NCI-H146 (cell line): ENCODE measurements at regions not wholly inside any gene's neighbourhood (a gene's known extent, or its start where the extent isn't known, plus 50 kb on each side); places are given as distances from the start of the nearest gene placed in this dataset.
A peak's percentile ranks its signal among the peaks of the same experiment; 100 is the strongest.
"Not testable (repeated sequence)": the region's sequence is repeated elsewhere in the genome, so short reads cannot be mapped to it uniquely, and the experiment has no call there.

Source experiments
- DNase-seq: peaks from one replicate; lab custom pipeline; 2025; lab: John Stamatoyannopoulos, UW

DNA sequence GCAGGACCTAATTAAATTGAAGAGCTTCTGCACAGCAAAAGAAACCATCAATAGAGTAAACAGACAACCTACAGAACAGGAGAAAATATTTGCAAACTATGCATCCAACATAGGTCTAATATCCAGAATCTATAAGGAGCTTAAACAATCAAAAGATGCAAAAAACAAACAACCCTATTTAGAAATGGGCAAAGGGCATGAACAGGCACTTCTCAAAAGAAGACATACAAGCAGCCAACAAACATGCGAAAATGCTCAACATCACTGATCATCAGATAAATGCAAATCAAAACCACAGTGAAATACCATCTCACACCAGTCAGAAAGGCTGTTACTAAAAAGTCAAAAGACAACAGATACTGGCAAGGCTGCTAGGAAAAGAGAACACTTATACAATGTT, 189.2 kb downstream of the CYP26B1 start:
- DNase-seq: not testable (repeated sequence)

- no peak for DNase-seq
Observed at GRCh38 chr2:71952572-71953188, 195.0 kb downstream of the CYP26B1 start.

DNA sequence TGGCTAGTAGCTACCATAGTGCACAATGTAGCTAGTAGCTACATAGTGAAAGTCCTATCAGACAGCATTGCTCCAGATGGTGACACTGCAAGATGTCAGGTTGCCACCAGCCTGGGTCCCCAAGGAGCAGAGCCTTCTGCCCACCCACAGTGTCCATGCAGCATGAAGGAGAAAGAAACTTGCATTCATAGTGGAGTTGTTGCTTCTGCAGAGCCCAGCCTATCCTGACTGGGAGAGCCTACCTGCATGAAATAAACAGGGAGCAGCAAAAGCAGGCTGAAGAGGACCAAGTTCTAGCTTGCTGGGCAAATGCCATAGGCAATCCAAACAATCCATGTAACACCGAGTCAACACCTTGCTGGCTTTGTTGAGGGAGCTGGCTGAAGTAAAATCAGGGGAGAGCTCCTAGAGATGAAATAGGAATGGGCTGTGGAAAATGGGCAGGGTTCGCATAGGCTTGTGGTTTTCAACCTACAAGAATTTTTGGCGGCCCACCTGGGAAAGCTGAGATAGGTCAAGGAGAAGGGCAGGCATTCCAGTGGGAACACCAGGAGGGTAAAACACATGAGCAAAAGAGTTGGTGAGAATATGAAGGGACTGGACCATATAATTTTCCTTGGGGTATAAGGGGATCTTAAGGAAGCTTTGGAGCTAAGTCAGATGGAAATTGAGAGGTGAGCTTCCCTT, 195.8 kb downstream of the CYP26B1 start:
- no peak for DNase-seq

- no peak for DNase-seq
Observed at GRCh38 chr2:71951083-71951468, 196.6 kb downstream of the CYP26B1 start.

- DNase-seq: no peak
Observed at GRCh38 chr2:71950256-71951082, 197.2 kb downstream of the CYP26B1 start.

- DNase-seq: no peak
Observed at GRCh38 chr2:71949537-71949798, 198.2 kb downstream of the CYP26B1 start.

DNA sequence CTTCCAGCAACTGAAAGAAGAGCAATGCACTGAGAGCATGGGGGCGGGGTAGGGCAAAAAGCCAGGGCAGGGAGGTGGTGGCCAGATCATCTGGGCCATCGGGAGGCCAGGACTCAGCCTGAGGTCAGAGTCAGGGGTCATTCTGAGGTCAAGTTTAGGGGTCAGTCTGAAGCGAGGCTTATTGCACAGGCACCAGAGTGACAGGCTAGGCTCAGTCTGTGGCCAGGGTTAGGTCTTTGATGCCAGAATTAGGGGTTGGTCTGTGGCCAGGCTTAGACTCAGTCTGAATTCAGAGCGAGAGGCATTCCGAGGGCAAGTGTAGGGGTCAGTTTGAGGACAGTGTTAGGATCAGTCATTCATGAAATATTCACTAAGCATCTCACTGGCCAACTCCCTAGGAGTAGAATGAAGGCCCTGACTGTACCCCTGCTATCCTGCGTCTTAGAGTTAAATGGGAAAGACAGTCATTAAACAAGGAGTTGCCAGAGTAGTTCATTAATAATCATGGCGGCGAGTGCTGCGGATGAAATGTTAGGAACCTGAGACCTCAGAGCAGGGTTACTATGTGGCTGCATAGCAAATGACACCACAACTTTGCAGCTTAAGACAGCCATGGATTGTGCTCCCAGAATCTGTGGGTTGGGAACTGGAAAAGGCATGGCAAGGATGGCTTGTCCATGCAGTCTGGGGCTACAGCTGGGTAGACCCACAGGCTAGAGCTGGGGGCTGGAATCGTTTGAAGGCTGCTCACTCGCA, 198.7 kb downstream of the CYP26B1 start:
- no peak for DNase-seq

- no peak for DNase-seq
Observed at GRCh38 chr2:71947809-71948208, 199.9 kb downstream of the CYP26B1 start.

- DNase-seq: no peak
Observed at GRCh38 chr2:71945603-71945959, 202.1 kb downstream of the CYP26B1 start.

GRCh38 chr2:71944806-71945602, 202.7 kb downstream of the CYP26B1 start:
- DNase-seq: no peak

- no peak for DNase-seq
Observed at GRCh38 chr2:71944183-71944550, 203.5 kb downstream of the CYP26B1 start.

DNA sequence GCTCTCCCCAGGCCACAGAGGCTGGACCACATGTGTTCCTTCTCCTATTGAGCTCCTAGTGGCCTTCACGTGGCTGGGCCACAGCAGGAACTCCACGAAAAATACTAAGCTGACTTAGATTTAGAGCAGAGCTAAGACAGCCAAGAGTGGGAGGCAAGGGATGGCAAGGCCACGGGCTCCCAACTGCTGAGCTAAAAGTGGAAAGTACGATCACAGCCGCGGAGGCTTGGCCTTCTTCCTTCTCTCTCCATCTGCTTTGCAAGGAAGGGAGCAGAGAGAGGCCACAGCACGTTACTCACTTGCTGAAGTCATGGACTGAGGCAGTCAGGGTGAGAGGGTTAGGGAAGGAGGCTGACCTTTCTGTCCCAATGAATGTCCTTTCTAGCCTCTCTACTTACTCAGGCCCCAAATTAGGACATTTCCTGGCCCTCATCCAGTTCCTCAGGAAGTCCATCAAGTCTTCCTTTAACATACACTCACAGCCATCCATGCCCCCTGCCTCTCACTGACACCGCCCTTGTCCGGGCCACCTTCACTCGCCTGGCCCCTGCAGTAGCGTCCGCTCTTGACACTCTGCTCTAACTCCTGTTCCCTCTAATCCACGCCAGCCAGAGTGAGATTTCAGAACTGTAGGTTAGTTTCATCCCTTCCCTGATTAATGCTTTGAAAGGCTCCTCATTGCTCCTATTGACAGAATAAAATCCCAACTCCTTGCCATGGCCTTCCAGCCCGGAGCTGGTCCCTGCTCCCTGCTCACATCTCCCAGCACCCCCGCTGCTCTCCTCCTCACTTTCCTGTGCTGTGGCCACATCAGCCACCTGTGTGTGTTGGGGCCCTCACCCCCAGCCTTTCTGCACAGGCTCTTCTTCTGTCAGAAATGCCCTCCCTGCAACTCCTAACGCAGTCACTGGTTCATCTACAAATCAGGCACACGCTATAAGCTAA, 204.2 kb downstream of the CYP26B1 start:
- DNase-seq: no peak

- DNase-seq: peak; percentile 37
Observed at GRCh38 chr2:71941726-71942525, 205.7 kb downstream of the CYP26B1 start.

GRCh38 chr2:71940695-71941094, 207.0 kb downstream of the CYP26B1 start:
- peak; percentile 65 for DNase-seq

- DNase-seq: no peak
Observed at GRCh38 chr2:71939588-71940535, 207.8 kb downstream of the CYP26B1 start.

- peak; percentile 28 for DNase-seq
Observed at GRCh38 chr2:71938659-71939587, 208.7 kb downstream of the CYP26B1 start.

GRCh38 chr2:71938108-71938507, 209.6 kb downstream of the CYP26B1 start:
- no peak for DNase-seq

GRCh38 chr2:71937396-71937795, 210.3 kb downstream of the CYP26B1 start:
- peak; percentile 61 for DNase-seq
